Stimulated activated CD8-positive, alpha-beta memory T cell treated with anti-CD3 and anti-CD28 coated beads, Interleukin-2, amount 100 ng/mL, for 1 hour (primary cell): ENCODE measurements at regions not wholly inside any gene's neighbourhood (a gene's known extent, or its start where the extent isn't known, plus 50 kb on each side); places are given as distances from the start of the nearest gene placed in this dataset.

Experiments used
- DNase-seq, 2 donors: peaks; one replicate each; pipeline ENCODE4 v3.0.0-alpha.2; 2020; ENCODE audit warnings: low read depth in 2 of 2

- DNase-seq = no peak
Measured at GRCh38 chr1:172980971-172981370, 69.8 kb downstream of the TNFSF18 start.
